Endothelial cell of umbilical vein (primary cell): ENCODE measurements at regions not wholly inside any gene's neighbourhood (a gene's known extent, or its start where the extent isn't known, plus 50 kb on each side); places are given as distances from the start of the nearest gene placed in this dataset.

Experiments
- CTCF ChIP-seq, 2 donors: IDR thresholded peaks; 1 replicate in 1 of 2; 2 replicates in 1 of 2; pipeline ENCODE4 v1.5.1; 2011; ENCODE audit warnings: low read length in 2 of 2, mild to moderate bottlenecking in 2 of 2, moderate library complexity in 2 of 2, control low read depth in 1 of 2, inconsistent platforms in 1 of 2, low read depth in 1 of 2; ENCODE audit not compliant: insufficient read depth in 1 of 2; ENCODE audit errors: extremely low read depth in 1 of 2
- EZH2 ChIP-seq: IDR thresholded peaks from 2 replicates; pipeline ENCODE4 v1.6.1; 2012; ENCODE audit warnings: borderline replicate concordance, low read depth, mild to moderate bottlenecking, moderate library complexity, low read length, inconsistent platforms; ENCODE audit not compliant: severe bottlenecking
- GATA2 ChIP-seq: IDR thresholded peaks from 2 replicates; pipeline ENCODE4 v1.7.0; 2011; ENCODE audit warnings: low read depth, mild to moderate bottlenecking, moderate library complexity, mixed read lengths, low read length; ENCODE audit not compliant: insufficient read length, insufficient read depth
- MAX ChIP-seq: IDR thresholded peaks from 2 replicates; pipeline ENCODE4 v1.6.1; 2011; ENCODE audit not compliant: insufficient read depth, insufficient read length
- MYC ChIP-seq: IDR thresholded peaks from one replicate; pipeline ENCODE4 v1.6.1; 2011; ENCODE audit warnings: mild to moderate bottlenecking, low read depth, low read length
- POLR2A ChIP-seq: IDR thresholded peaks from 2 replicates; pipeline ENCODE4 v1.6.1; 2012; ENCODE audit warnings: low read depth, mild to moderate bottlenecking, control low read depth, low read length
- POLR2AphosphoS5 ChIP-seq: IDR thresholded peaks from 2 replicates; pipeline ENCODE4 v1.6.1; 2012; ENCODE audit warnings: low read depth, mild to moderate bottlenecking, control low read depth, low read length, moderate library complexity; ENCODE audit not compliant: insufficient read depth

- TF ChIP-seq CTCF (IDR thresholded peaks at IDR 0.05; ENCODE audit: extremely low read depth in 1 of 2, insufficient read depth in 1 of 2, low read depth in 1 of 2, low read length in 2 of 2) = no peak
- no peak for TF ChIP-seq GATA2
- TF ChIP-seq POLR2AphosphoS5 = no peak
- TF ChIP-seq EZH2 = no peak
- no peak for TF ChIP-seq POLR2A
- TF ChIP-seq MAX = no peak
- TF ChIP-seq MYC = no peak
Observed at GRCh38 chrX:125172531-125172930, 147.1 kb upstream of the TEX13C start.
